Gastroesophageal sphincter (tissue), 4 donors: ENCODE measurements at regions not wholly inside any gene's neighbourhood (a gene's known extent, or its start where the extent isn't known, plus 50 kb on each side); places are given as distances from the start of the nearest gene placed in this dataset.

Experiments
- ATAC-seq: fragments of 150-250 bp; one replicate; pipeline ENCODE4 v1.9.1; 2016; ENCODE audit warnings: mild to moderate bottlenecking, moderate library complexity
- H3K27ac ChIP-seq, 4 donors: fragments of 200-600 bp; sonication (generic) in 3 of 4; 1 replicate in 3 of 4; 2 replicates in 1 of 4; pipeline ENCODE4 v1.5.1; 2016 to 2019
- H3K27me3 ChIP-seq: fragments of 200-600 bp; sonication (generic); one replicate; pipeline ENCODE4 v1.5.1; 2019
- H3K36me3 ChIP-seq, 2 donors: fragments of 200-600 bp; sonication (generic); one replicate each; pipeline ENCODE4 v1.5.1; 2019; ENCODE audit warnings: control low read depth in 1 of 2
- H3K4me1 ChIP-seq, 3 donors: fragments of 200-600 bp; sonication (generic); 1 replicate in 2 of 3; 2 replicates in 1 of 3; pipeline ENCODE4 v1.5.1; 2016 to 2019; ENCODE audit warnings: control low read depth in 2 of 3
- H3K4me3 ChIP-seq, 2 donors: fragments of 200-600 bp; sonication (generic); one replicate each; pipeline ENCODE4 v1.5.1; 2019; ENCODE audit warnings: mild to moderate bottlenecking in 1 of 2, moderate library complexity in 1 of 2
- H3K9me3 ChIP-seq, 3 donors: fragments of 200-600 bp; sonication (generic); one replicate each; pipeline ENCODE4 v1.5.1; 2017 to 2019; ENCODE audit warnings: control low read depth in 2 of 3
- CTCF ChIP-seq, 4 experiments: fragments of 200-600 bp in 2 of 4; fragments of 450-650 bp in 2 of 4; sonication (generic) in 1 of 4; IDR thresholded peaks; one replicate each; pipeline ENCODE4 v1.5.1; 2017 to 2019; ENCODE audit warnings: antibody characterized with exemption in 4 of 4, mild to moderate bottlenecking in 2 of 4, moderate library complexity in 2 of 4
- EP300 ChIP-seq: sonication (generic); formaldehyde crosslinking; IDR thresholded peaks from one replicate; pipeline ENCODE4 v1.6.1; 2017; ENCODE audit warnings: antibody characterized with exemption, mild to moderate bottlenecking
- POLR2A ChIP-seq, 2 donors: fragments of 450-650 bp; IDR thresholded peaks; one replicate each; pipeline ENCODE4 v1.6.1; 2017; ENCODE audit warnings: antibody characterized with exemption in 2 of 2, mild to moderate bottlenecking in 2 of 2, moderate library complexity in 1 of 2
- POLR2AphosphoS5 ChIP-seq: sonication (generic); formaldehyde crosslinking; IDR thresholded peaks from one replicate; pipeline ENCODE4 v1.6.1; 2017; ENCODE audit warnings: antibody characterized with exemption
- WGBS, 2 donors: methylation state at CpG; one replicate each; pipeline ENCODE4 v1.1.5; 2018; ENCODE audit warnings: low coverage in 1 of 2; 5-methylcytosine and 5-hydroxymethylcytosine counted together

GRCh38 chrX:40406330-40406859 lies 174.4 kb upstream of the ATP6AP2 start:
- H3K9me3 ChIP-seq, result no peaks in the 10 kb centered on the region
- peaks cover 0 to 13% (median 0%) of the 10 kb centered on the region in 3 donors for H3K4me1 ChIP-seq
- TF ChIP-seq CTCF (IDR thresholded peaks at IDR 0.05) (no peak), EP300 (no peak), POLR2A (IDR thresholded peaks at IDR 0.05) (no peak), POLR2AphosphoS5 (no peak)
- no peak overlapping the region for H3K4me3 ChIP-seq
- no peak overlapping the region for H3K27ac ChIP-seq
- H3K27me3 ChIP-seq, result no peaks in the 10 kb centered on the region
- WGBS, 2 donors, result 46 to 83% methylated on average over 1 to 4 of the region's 4 CpGs
- H3K36me3 ChIP-seq, result no peaks in the 10 kb centered on the region
- ATAC-seq, result no peak

- no peak for ATAC-seq
- WGBS, 2 donors, result 77 to 91% methylated on average over 3 of the region's 3 CpGs
Measured at GRCh38 chrX:40405399-40405798, 175.4 kb upstream of the ATP6AP2 start.

DNA sequence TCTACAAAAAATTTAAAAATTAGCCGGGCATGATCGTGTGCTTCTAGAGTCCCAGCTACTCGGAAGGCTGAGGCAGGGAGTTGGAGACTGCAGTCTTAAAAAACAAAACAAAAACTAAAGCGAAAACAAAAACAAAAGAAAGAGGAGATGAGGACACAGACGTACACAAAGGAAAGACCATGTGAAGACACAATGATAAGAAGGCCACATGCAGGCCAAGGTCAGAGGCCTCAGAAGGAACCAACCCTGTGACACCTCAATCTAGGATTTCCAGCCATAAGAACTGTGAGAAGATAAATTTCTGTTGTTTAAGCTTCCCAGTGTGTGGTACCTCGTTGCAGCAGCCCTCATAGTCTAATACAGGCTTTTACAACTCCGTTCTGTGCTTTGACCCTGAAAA lies 177.0 kb upstream of the ATP6AP2 start:
- Histone ChIP-seq H3K27ac (no peak overlapping the region), H3K9me3 (no peaks in the 10 kb centered on the region), H3K36me3 (no peaks in the 10 kb centered on the region), H3K27me3 (no peaks in the 10 kb centered on the region), H3K4me3 (no peak overlapping the region), H3K4me1 (peaks cover 0 to 13% (median 0%) of the 10 kb centered on the region in 3 donors)
- no peak for TF ChIP-seq EP300
- no peak for TF ChIP-seq POLR2AphosphoS5
- TF ChIP-seq CTCF (IDR thresholded peaks at IDR 0.05), result no peak
- no peak for TF ChIP-seq POLR2A (IDR thresholded peaks at IDR 0.05)
- no peak for ATAC-seq
- 71 to 74% methylated on average over 2 to 4 of the region's 7 CpGs for WGBS, 2 donors

More at GRCh38 chrX:40405399-40405798, 175.4 kb upstream of the ATP6AP2 start:
- H3K4me3 ChIP-seq, result no peak overlapping the region
- H3K4me1 ChIP-seq, result peaks cover 0 to 13% (median 0%) of the 10 kb centered on the region in 3 donors
- H3K9me3 ChIP-seq, result no peaks in the 10 kb centered on the region
- H3K27ac ChIP-seq, result no peak overlapping the region
- TF ChIP-seq POLR2AphosphoS5 (no peak), CTCF (IDR thresholded peaks at IDR 0.05) (no peak), POLR2A (IDR thresholded peaks at IDR 0.05) (no peak), EP300 (no peak)
- no peaks in the 10 kb centered on the region for H3K36me3 ChIP-seq
- no peaks in the 10 kb centered on the region for H3K27me3 ChIP-seq

GRCh38 chrX:40402831-40403533 lies 177.8 kb upstream of the ATP6AP2 start:
- no peaks in the 10 kb centered on the region for H3K9me3 ChIP-seq
- 50% methylated on average over 2 of the region's 12 CpGs; no CpG with 5 or more reads in 1 of the 2 donors for WGBS, 2 donors
- H3K36me3 ChIP-seq, result no peaks in the 10 kb centered on the region
- no peak for TF ChIP-seq EP300
- H3K27me3 ChIP-seq, result no peaks in the 10 kb centered on the region
- H3K27ac ChIP-seq, result no peak overlapping the region
- ATAC-seq, result peak; percentile 65
- H3K4me3 ChIP-seq, result no peak overlapping the region
- H3K4me1 ChIP-seq, result peaks cover 0 to 13% (median 0%) of the 10 kb centered on the region in 3 donors

GRCh38 chrX:40395102-40395501 lies 185.7 kb upstream of the ATP6AP2 start:
- no peak for ATAC-seq
- TF ChIP-seq EP300 (no peak), CTCF (IDR thresholded peaks at IDR 0.05) (no peak), POLR2A (IDR thresholded peaks at IDR 0.05) (no peak), POLR2AphosphoS5 (no peak)
- no peaks in the 10 kb centered on the region for H3K4me1 ChIP-seq
- no peaks in the 10 kb centered on the region for H3K36me3 ChIP-seq
- no CpG with 5 or more reads among the region's 2 CpGs for WGBS, 2 donors
- H3K27ac ChIP-seq, result no peak overlapping the region
- H3K9me3 ChIP-seq, result no peaks in the 10 kb centered on the region
- no peaks in the 10 kb centered on the region for H3K27me3 ChIP-seq
- no peak overlapping the region for H3K4me3 ChIP-seq
